Breast epithelium (tissue), 4 donors: ENCODE measurements at regions not wholly inside any gene's neighbourhood (a gene's known extent, or its start where the extent isn't known, plus 50 kb on each side); places are given as distances from the start of the nearest gene placed in this dataset.

Experiments
- DNase-seq, 2 donors: peaks; one replicate each; pipeline ENCODE4 v3.0.0-alpha.2; 2019; ENCODE audit warnings: low spot score in 2 of 2
- H3K27ac ChIP-seq, 2 donors: fragments of 200-600 bp; sonication (generic) in 1 of 2; one replicate each; pipeline ENCODE4 v1.5.1; 2016 to 2019; ENCODE audit warnings: mild to moderate bottlenecking in 1 of 2
- H3K27me3 ChIP-seq, 2 donors: fragments of 200-600 bp; sonication (generic) in 1 of 2; one replicate each; pipeline versions ENCODE4 v1.5.1 to v1.6.0; 2017 to 2019; ENCODE audit warnings: control low read depth in 1 of 2, mild to moderate bottlenecking in 1 of 2
- H3K36me3 ChIP-seq: fragments of 200-600 bp; one replicate; pipeline ENCODE4 v1.5.1; 2019
- H3K4me1 ChIP-seq, 2 donors: fragments of 200-600 bp; sonication (generic); one replicate each; pipeline ENCODE4 v1.5.1; 2016 to 2019; ENCODE audit warnings: control low read depth in 1 of 2
- H3K4me3 ChIP-seq, 3 donors: fragments of 200-600 bp; sonication (generic); 1 replicate in 2 of 3; 2 replicates in 1 of 3; pipeline ENCODE4 v1.5.1; 2016 to 2019; ENCODE audit warnings: mild to moderate bottlenecking in 3 of 3, moderate library complexity in 2 of 3
- H3K9me3 ChIP-seq, 2 donors: fragments of 200-600 bp; sonication (generic) in 1 of 2; one replicate each; pipeline ENCODE4 v1.5.1; 2016 to 2019; ENCODE audit warnings: control low read depth in 1 of 2
- CTCF ChIP-seq, 3 donors: fragments of 450-650 bp; IDR thresholded peaks; one replicate each; pipeline ENCODE4 v1.5.1; 2016 to 2017; ENCODE audit warnings: antibody characterized with exemption in 3 of 3, mild to moderate bottlenecking in 3 of 3, moderate library complexity in 3 of 3
- POLR2A ChIP-seq: fragments of 450-650 bp; IDR thresholded peaks from one replicate; pipeline ENCODE4 v1.6.1; 2016; ENCODE audit warnings: antibody characterized with exemption, mild to moderate bottlenecking, moderate library complexity
- POLR2AphosphoS5 ChIP-seq, 3 donors: sonication (generic); formaldehyde crosslinking; IDR thresholded peaks; one replicate each; pipeline ENCODE4 v1.6.1; 2017; ENCODE audit warnings: antibody characterized with exemption in 3 of 3
- intact Hi-C: fragments of 100-400 bp; cut with DNase I; formaldehyde crosslinking; loops from one replicate; pipeline ENCODE4 v1.15.1; 2023; ENCODE audit warnings: low total_unique reads

GRCh38 chr22:25351631-25352293 is 132.3 kb downstream of the CRYBB2 start:
- no peaks in the 10 kb centered on the region for H3K9me3 ChIP-seq
- no peaks in the 10 kb centered on the region for H3K27me3 ChIP-seq
- DNase-seq, result peak in 1 of 2 donors; percentile 48
- H3K36me3 ChIP-seq, result no peaks in the 10 kb centered on the region
- H3K27ac ChIP-seq, result no peak overlapping the region
- intact Hi-C loops, result no loop called here
- no peak for TF ChIP-seq CTCF (IDR thresholded peaks at IDR 0.05)
- TF ChIP-seq POLR2AphosphoS5 (IDR thresholded peaks at IDR 0.05), result no peak
- H3K4me3 ChIP-seq, result no peak overlapping the region
- H3K4me1 ChIP-seq, result no peaks in the 10 kb centered on the region

GRCh38 chr22:25352294-25352680 is 132.8 kb downstream of the CRYBB2 start:
- intact Hi-C loops, result no loop called here
- DNase-seq, result peak in 1 of 2 donors; percentile 45
- Histone ChIP-seq H3K4me3 (no peak overlapping the region), H3K27ac (no peak overlapping the region), H3K4me1 (no peaks in the 10 kb centered on the region), H3K36me3 (no peaks in the 10 kb centered on the region), H3K9me3 (no peaks in the 10 kb centered on the region), H3K27me3 (no peaks in the 10 kb centered on the region)
- no peak for TF ChIP-seq POLR2A
- no peak for TF ChIP-seq CTCF (IDR thresholded peaks at IDR 0.05)
- TF ChIP-seq POLR2AphosphoS5 (IDR thresholded peaks at IDR 0.05), result no peak

- Histone ChIP-seq H3K9me3 (no peaks in the 10 kb centered on the region), H3K36me3 (no peaks in the 10 kb centered on the region), H3K27ac (no peak overlapping the region), H3K4me3 (no peak overlapping the region), H3K4me1 (no peaks in the 10 kb centered on the region), H3K27me3 (no peaks in the 10 kb centered on the region)
- DNase-seq, result peak in 1 of 2 donors; percentile 28
- no peak for TF ChIP-seq POLR2AphosphoS5 (IDR thresholded peaks at IDR 0.05)
- TF ChIP-seq POLR2A, result no peak
- no peak for TF ChIP-seq CTCF (IDR thresholded peaks at IDR 0.05)
- intact Hi-C loops, result no loop called here
These were observed 134.3 kb downstream of the CRYBB2 start for GRCh38 chr22:25353516-25354445.

- peak in 1 of 2 donors; percentile 34 for DNase-seq
These were observed 135.0 kb downstream of the CRYBB2 start for GRCh38 chr22:25354456-25354855.

More at GRCh38 chr22:25354456-25354855, 135.0 kb downstream of the CRYBB2 start:
- intact Hi-C loops, result no loop called here
- no peak for TF ChIP-seq POLR2AphosphoS5 (IDR thresholded peaks at IDR 0.05)
- TF ChIP-seq CTCF (IDR thresholded peaks at IDR 0.05), result no peak
- TF ChIP-seq POLR2A, result no peak
- Histone ChIP-seq H3K4me3 (no peak overlapping the region), H3K27ac (no peak overlapping the region), H3K36me3 (no peaks in the 10 kb centered on the region), H3K27me3 (no peaks in the 10 kb centered on the region), H3K4me1 (no peaks in the 10 kb centered on the region), H3K9me3 (no peaks in the 10 kb centered on the region)
